ENCODE measurements at regions not wholly inside any gene's neighbourhood (a gene's known extent, or its start where the extent isn't known, plus 50 kb on each side); places are given as distances from the start of the nearest gene placed in this dataset.

GRCh38 chr9:14485366-14485765 is 171.4 kb upstream of the NFIB start:
- H3K4me3 Mint-ChIP-seq: no peak overlapping the region
- no peaks in the 10 kb centered on the region; the same call in 1 of the 2 replicates for H3K27me3 Mint-ChIP-seq (ENCODE audit: low read depth)
- Histone ChIP-seq H4K91ac (ENCODE audit: insufficient read length, low read depth, low read length) (no peak overlapping the region), H4K20me1 (ENCODE audit: control insufficient read depth, insufficient read depth, insufficient read length) (no peaks in the 10 kb centered on the region), H3K27me3 (ENCODE audit: insufficient read depth, low read length) (no peaks in the 10 kb centered on the region), H3K4me1 (ENCODE audit: insufficient read depth, low read length) (peaks cover under 1% of the 10 kb centered on the region; the same call in 1 of the 2 replicates), H2BK15ac (ENCODE audit: low read depth, low read length) (no peak overlapping the region), H2BK20ac (ENCODE audit: low read depth, low read length, poor library complexity, severe bottlenecking) (no peak overlapping the region), H2BK120ac (ENCODE audit: low read depth, low read length, poor library complexity, severe bottlenecking) (no peak overlapping the region), H3T11ph (ENCODE audit: low read length) (no peak overlapping the region), H4K5ac (ENCODE audit: insufficient read length, low read depth, low read length) (no peak overlapping the region), H2AK5ac (ENCODE audit: insufficient read length, low read length) (no peak overlapping the region), H3K79me2 (ENCODE audit: insufficient read depth, low read length) (no peaks in the 10 kb centered on the region), H3K4me2 (ENCODE audit: insufficient read depth, insufficient read length, low read length) (no peak overlapping the region), H4K8ac (replicated peaks; ENCODE audit: insufficient read length, low read depth, low read length) (no peak overlapping the region), H2BK5ac (ENCODE audit: insufficient read length, low read length) (no peak overlapping the region), H3K14ac (ENCODE audit: insufficient read depth, low read length) (no peak overlapping the region), H3K79me1 (ENCODE audit: insufficient read depth, low read depth, low read length, poor library complexity, severe bottlenecking) (no peaks in the 10 kb centered on the region), H3K27ac (ENCODE audit: insufficient read length, low read depth, low read length) (no peak overlapping the region), H3K9me3 (ENCODE audit: control insufficient read depth, low read depth, low read length) (no peaks in the 10 kb centered on the region), H3K4ac (ENCODE audit: low read depth, low read length) (no peak overlapping the region), H3K9ac (ENCODE audit: extremely low read depth, insufficient read length, low read length) (no peak overlapping the region), H2BK12ac (ENCODE audit: insufficient read length, low read depth, low read length) (no peak overlapping the region), H3K56ac (ENCODE audit: insufficient read length, low read depth, low read length) (no peak overlapping the region), H3K18ac (ENCODE audit: insufficient read length, low read depth, low read length) (no peak overlapping the region), H3K23me2 (ENCODE audit: insufficient read length, low read depth, low read length, poor library complexity, severe bottlenecking) (no peaks in the 10 kb centered on the region), H2AFZ (ENCODE audit: low read length) (no peak overlapping the region), H3K23ac (ENCODE audit: insufficient read length, low read depth, low read length) (no peak overlapping the region)
- peaks cover 0 to 3% (median 0%) of the 10 kb centered on the region in 3 experiments; a peak in 2 of 7 replicates for H3K36me3 Mint-ChIP-seq (ENCODE audit: insufficient read depth in 1 of 3, low read depth in 3 of 3)
- no peak overlapping the region for H3K27ac Mint-ChIP-seq
- TF ChIP-seq CTCF (conservative IDR thresholded peaks at IDR 0.05): no peak
- no peaks in the 10 kb centered on the region; a peak in 1 of 5 replicates for H3K9me3 Mint-ChIP-seq
- H3K4me1 Mint-ChIP-seq: peaks cover 14 to 20% of the 10 kb centered on the region in 2 experiments
- WGBS (ENCODE audit: extremely low coverage, insufficient read length, low lambda C conversion rate): no CpG with 5 or more reads among the region's 5 CpGs
- DNase-seq: no peak
